ENCODE measurements at regions not wholly inside any gene's neighbourhood (a gene's known extent, or its start where the extent isn't known, plus 50 kb on each side); places are given as distances from the start of the nearest gene placed in this dataset.

DNA sequence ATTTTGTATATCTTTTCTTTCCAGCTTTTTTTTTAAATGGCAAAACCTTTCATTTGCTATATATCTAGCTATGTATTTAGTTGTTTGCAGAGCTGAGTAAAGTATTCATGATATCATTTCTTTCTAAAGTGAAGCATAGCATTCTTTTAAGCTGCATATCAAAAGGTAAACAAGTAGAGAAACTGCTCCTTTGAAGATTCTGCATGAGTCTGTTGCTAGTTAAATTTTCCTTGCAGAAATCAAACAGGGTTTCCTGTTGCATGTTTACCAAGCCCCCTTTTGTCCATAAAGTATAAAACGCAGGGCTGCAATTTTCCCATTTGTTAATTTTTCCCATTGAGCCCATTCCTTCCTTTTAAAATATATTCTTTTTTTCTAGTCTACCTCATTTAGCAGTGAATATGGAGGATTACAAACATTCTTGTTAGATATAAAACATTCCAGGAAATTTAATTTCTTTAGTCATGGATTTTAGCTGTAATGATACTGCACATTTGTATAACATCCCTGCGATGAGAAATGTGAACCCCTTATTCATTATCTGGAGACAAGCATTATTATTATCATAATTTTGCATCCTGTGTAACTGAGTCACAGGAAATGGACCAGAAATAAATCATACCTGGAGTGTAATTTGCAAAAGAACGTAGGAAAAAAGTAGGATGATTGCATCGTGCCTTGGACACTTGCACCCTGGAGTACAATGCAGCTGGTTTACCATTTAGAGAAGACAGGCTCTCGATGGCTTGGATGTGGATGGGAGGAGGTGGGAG is 110.9 kb upstream of the ARGLU1 start:
- TF ChIP-seq, protein P1, sequence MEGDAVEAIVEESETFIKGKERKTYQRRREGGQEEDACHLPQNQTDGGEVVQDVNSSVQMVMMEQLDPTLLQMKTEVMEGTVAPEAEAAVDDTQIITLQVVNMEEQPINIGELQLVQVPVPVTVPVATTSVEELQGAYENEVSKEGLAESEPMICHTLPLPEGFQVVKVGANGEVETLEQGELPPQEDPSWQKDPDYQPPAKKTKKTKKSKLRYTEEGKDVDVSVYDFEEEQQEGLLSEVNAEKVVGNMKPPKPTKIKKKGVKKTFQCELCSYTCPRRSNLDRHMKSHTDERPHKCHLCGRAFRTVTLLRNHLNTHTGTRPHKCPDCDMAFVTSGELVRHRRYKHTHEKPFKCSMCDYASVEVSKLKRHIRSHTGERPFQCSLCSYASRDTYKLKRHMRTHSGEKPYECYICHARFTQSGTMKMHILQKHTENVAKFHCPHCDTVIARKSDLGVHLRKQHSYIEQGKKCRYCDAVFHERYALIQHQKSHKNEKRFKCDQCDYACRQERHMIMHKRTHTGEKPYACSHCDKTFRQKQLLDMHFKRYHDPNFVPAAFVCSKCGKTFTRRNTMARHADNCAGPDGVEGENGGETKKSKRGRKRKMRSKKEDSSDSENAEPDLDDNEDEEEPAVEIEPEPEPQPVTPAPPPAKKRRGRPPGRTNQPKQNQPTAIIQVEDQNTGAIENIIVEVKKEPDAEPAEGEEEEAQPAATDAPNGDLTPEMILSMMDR (IDR thresholded peaks at IDR 0.05; ENCODE audit: insufficient read depth, low read length, poor library complexity, severe bottlenecking), result no peak
- no peak for TF ChIP-seq EZH2phosphoT487 (conservative IDR thresholded peaks at IDR 0.05; ENCODE audit: low read length)

All from SU-DHL-6 (cell line).